Activated CD8-positive, alpha-beta memory T cell treated with anti-CD3 and anti-CD28 coated beads for 24 hours (primary cell): ENCODE measurements at regions not wholly inside any gene's neighbourhood (a gene's known extent, or its start where the extent isn't known, plus 50 kb on each side); places are given as distances from the start of the nearest gene placed in this dataset.
"Not testable (repeated sequence)": the region's sequence is repeated elsewhere in the genome, so short reads cannot be mapped to it uniquely, and the experiment has no call there.

Experiments used
- DNase-seq: peaks from one replicate; pipeline ENCODE4 v3.0.0-alpha.2; 2020

GRCh38 chr12:46567667-46568066, 195.1 kb upstream of the SLC38A2 start:
- DNase-seq, result no peak

GRCh38 chr12:46562625-46563225, 190.2 kb upstream of the SLC38A2 start:
- no peak for DNase-seq

- DNase-seq, result not testable (repeated sequence)
These were observed 189.4 kb upstream of the SLC38A2 start for GRCh38 chr12:46561769-46562624.

- DNase-seq, result no peak
These were observed 188.3 kb upstream of the SLC38A2 start for GRCh38 chr12:46560874-46561273.

- DNase-seq, result no peak
These were observed 187.5 kb upstream of the SLC38A2 start for GRCh38 chr12:46560089-46560488.

- DNase-seq, result no peak
These were observed 186.7 kb upstream of the SLC38A2 start for GRCh38 chr12:46559311-46559710.

- DNase-seq, result no peak
These were observed 186.1 kb upstream of the SLC38A2 start for GRCh38 chr12:46558677-46559076.

GRCh38 chr12:46557539-46558373, 185.2 kb upstream of the SLC38A2 start:
- no peak for DNase-seq

GRCh38 chr12:46556819-46557524, 184.4 kb upstream of the SLC38A2 start:
- no peak for DNase-seq

GRCh38 chr12:46556105-46556559, 183.6 kb upstream of the SLC38A2 start:
- DNase-seq, result no peak

- DNase-seq, result no peak
These were observed 182.9 kb upstream of the SLC38A2 start for GRCh38 chr12:46555406-46555852.

- no peak for DNase-seq
These were observed 181.9 kb upstream of the SLC38A2 start for GRCh38 chr12:46554460-46554859.

- DNase-seq, result no peak
These were observed 181.3 kb upstream of the SLC38A2 start for GRCh38 chr12:46553911-46554310.

- DNase-seq, result no peak
These were observed 180.7 kb upstream of the SLC38A2 start for GRCh38 chr12:46553266-46553665.

GRCh38 chr12:46550266-46550879, 177.8 kb upstream of the SLC38A2 start:
- no peak for DNase-seq

- DNase-seq, result peak; percentile 79
These were observed 177.1 kb upstream of the SLC38A2 start for GRCh38 chr12:46549527-46550265.

- no peak for DNase-seq
These were observed 176.1 kb upstream of the SLC38A2 start for GRCh38 chr12:46548605-46549071.

- no peak for DNase-seq
These were observed 175.1 kb upstream of the SLC38A2 start for GRCh38 chr12:46547421-46548354.

GRCh38 chr12:46546634-46547273, 174.2 kb upstream of the SLC38A2 start:
- no peak for DNase-seq

GRCh38 chr12:46543378-46543795, 170.8 kb upstream of the SLC38A2 start:
- not testable (repeated sequence) for DNase-seq
